Bone marrow (tissue), 2 donors: ENCODE measurements at regions not wholly inside any gene's neighbourhood (a gene's known extent, or its start where the extent isn't known, plus 50 kb on each side); places are given as distances from the start of the nearest gene placed in this dataset.

Experiments
- DNase-seq, 2 donors: peaks; one replicate each; lab custom pipeline; 2025; lab: John Stamatoyannopoulos, UW

GRCh38 chr2:221212105-221212504 is 360.0 kb downstream of the EPHA4 start:
- DNase-seq = no peak

- DNase-seq = no peak
Measured at GRCh38 chr2:221215487-221215886, 356.6 kb downstream of the EPHA4 start.

GRCh38 chr2:221216636-221217035 is 355.5 kb downstream of the EPHA4 start:
- DNase-seq = no peak

- no peak for DNase-seq
Measured at GRCh38 chr2:221225752-221226151, 346.4 kb downstream of the EPHA4 start.

GRCh38 chr2:221228214-221228769 is 343.8 kb downstream of the EPHA4 start:
- no peak for DNase-seq

GRCh38 chr2:221229099-221229498 is 343.0 kb downstream of the EPHA4 start:
- no peak for DNase-seq

- no peak for DNase-seq
Measured at GRCh38 chr2:221231511-221231910, 340.6 kb downstream of the EPHA4 start.

- no peak for DNase-seq
Measured at GRCh38 chr2:221235941-221236340, 336.2 kb downstream of the EPHA4 start.

GRCh38 chr2:221241072-221241471 is 331.0 kb downstream of the EPHA4 start:
- DNase-seq = no peak

GRCh38 chr2:221243771-221244170 is 328.3 kb downstream of the EPHA4 start:
- DNase-seq = no peak

GRCh38 chr2:221245045-221245444 is 327.1 kb downstream of the EPHA4 start:
- no peak for DNase-seq

GRCh38 chr2:221245772-221246171 is 326.3 kb downstream of the EPHA4 start:
- no peak for DNase-seq

- no peak for DNase-seq
Measured at GRCh38 chr2:221254299-221254698, 317.8 kb downstream of the EPHA4 start.

- DNase-seq = no peak
Measured at GRCh38 chr2:221255862-221256261, 316.2 kb downstream of the EPHA4 start.

- no peak for DNase-seq
Measured at GRCh38 chr2:221258464-221258863, 313.6 kb downstream of the EPHA4 start.

- DNase-seq = no peak
Measured at GRCh38 chr2:221262651-221263050, 309.5 kb downstream of the EPHA4 start.

- no peak for DNase-seq
Measured at GRCh38 chr2:221263573-221263972, 308.5 kb downstream of the EPHA4 start.

GRCh38 chr2:221264318-221264717 is 307.8 kb downstream of the EPHA4 start:
- no peak for DNase-seq

- no peak for DNase-seq
Measured at GRCh38 chr2:221267773-221268425, 304.2 kb downstream of the EPHA4 start.

- DNase-seq = no peak
Measured at GRCh38 chr2:221268631-221269030, 303.5 kb downstream of the EPHA4 start.

GRCh38 chr2:221270806-221271205 is 301.3 kb downstream of the EPHA4 start:
- DNase-seq = no peak

GRCh38 chr2:221272729-221273128 is 299.4 kb downstream of the EPHA4 start:
- no peak for DNase-seq

- no peak for DNase-seq
Measured at GRCh38 chr2:221276033-221276432, 296.1 kb downstream of the EPHA4 start.

GRCh38 chr2:221276601-221277000 is 295.5 kb downstream of the EPHA4 start:
- no peak for DNase-seq
